ENCODE measurements at regions not wholly inside any gene's neighbourhood (a gene's known extent, or its start where the extent isn't known, plus 50 kb on each side); places are given as distances from the start of the nearest gene placed in this dataset.
"Not testable (repeated sequence)": the region's sequence is repeated elsewhere in the genome, so short reads cannot be mapped to it uniquely, and the experiment has no call there.

DNA sequence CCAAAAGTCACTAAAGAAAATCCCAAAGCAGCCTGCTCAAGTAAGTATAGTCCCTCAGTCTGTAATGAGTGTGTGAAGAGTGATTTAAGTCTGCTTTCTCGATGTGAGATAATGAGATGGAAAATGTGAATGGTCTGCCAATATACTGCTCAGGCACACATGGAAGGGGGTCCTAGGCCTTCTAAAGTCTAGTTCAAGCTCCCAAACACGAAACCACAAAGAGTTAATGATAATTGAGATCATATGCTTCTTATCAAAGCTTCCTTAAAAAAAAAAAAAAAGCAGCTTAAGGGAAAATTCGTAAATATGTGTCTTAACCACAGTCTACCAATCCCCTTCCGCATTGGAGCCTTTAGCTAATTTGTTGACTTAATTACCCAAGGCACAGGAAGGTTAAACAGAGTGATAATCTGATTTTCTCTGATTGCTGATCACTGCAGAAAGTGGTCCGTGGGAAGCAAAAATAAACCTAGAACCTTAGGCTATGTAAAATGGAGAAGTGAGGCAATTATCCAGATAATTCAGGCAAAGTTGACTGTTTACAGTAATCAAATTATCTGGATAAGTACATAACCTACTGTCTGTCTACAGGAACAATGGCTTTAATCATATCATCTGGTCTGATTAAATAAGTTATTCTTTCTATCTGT lies 172.9 kb downstream of the MBL2 start:
- DNase-seq (ENCODE audit: low read depth, low spot score), result no peak
- no peak for FAIRE-seq
- H3K27me3 ChIP-seq (ENCODE audit: control insufficient read depth, extremely low read depth, insufficient read depth, low read length), result no peaks in the 10 kb centered on the region
- no peaks in the 10 kb centered on the region for H3K9me3 ChIP-seq (ENCODE audit: control insufficient read depth, low read depth, low read length)
- no peak overlapping the region for H3K9ac ChIP-seq (ENCODE audit: control insufficient read depth, extremely low read depth, insufficient read depth, low read length)
- H2AFZ ChIP-seq (ENCODE audit: control insufficient read depth, low read length), result no peak overlapping the region
- H3K36me3 ChIP-seq (ENCODE audit: control insufficient read depth in 2 of 2, extremely low read depth in 1 of 2, insufficient read depth in 2 of 2, low read length in 2 of 2), result no peaks in the 10 kb centered on the region
- H3K27ac ChIP-seq (ENCODE audit: control insufficient read depth, insufficient read depth, low read length), result no peak overlapping the region
- no peaks in the 10 kb centered on the region for H3K9me1 ChIP-seq (ENCODE audit: control insufficient read depth, extremely low read depth, insufficient read depth, low read length)
- H3K4me2 ChIP-seq (ENCODE audit: control insufficient read depth, extremely low read depth, insufficient read depth, low read depth, low read length), result no peak overlapping the region
- H3K4me1 ChIP-seq (ENCODE audit: control insufficient read depth, extremely low read depth, insufficient read depth, low read length), result no peaks in the 10 kb centered on the region
- no peaks in the 10 kb centered on the region for H3K79me2 ChIP-seq (ENCODE audit: control insufficient read depth, insufficient read depth, low read length)
- H3K4me3 ChIP-seq (ENCODE audit: control insufficient read depth in 2 of 3, extremely low read depth in 1 of 3, insufficient read depth in 2 of 3, low read depth in 1 of 3, low read length in 3 of 3), result no peak overlapping the region
- no peaks in the 10 kb centered on the region for H4K20me1 ChIP-seq (ENCODE audit: control insufficient read depth, extremely low read depth, insufficient read depth, low read length)
- dilution Hi-C loops (cut with MboI; ENCODE audit: extremely low pct_ligation_motif_present, low sequenced_read_pairs), result no loop called here
- TF ChIP-seq, protein P1, sequence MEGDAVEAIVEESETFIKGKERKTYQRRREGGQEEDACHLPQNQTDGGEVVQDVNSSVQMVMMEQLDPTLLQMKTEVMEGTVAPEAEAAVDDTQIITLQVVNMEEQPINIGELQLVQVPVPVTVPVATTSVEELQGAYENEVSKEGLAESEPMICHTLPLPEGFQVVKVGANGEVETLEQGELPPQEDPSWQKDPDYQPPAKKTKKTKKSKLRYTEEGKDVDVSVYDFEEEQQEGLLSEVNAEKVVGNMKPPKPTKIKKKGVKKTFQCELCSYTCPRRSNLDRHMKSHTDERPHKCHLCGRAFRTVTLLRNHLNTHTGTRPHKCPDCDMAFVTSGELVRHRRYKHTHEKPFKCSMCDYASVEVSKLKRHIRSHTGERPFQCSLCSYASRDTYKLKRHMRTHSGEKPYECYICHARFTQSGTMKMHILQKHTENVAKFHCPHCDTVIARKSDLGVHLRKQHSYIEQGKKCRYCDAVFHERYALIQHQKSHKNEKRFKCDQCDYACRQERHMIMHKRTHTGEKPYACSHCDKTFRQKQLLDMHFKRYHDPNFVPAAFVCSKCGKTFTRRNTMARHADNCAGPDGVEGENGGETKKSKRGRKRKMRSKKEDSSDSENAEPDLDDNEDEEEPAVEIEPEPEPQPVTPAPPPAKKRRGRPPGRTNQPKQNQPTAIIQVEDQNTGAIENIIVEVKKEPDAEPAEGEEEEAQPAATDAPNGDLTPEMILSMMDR (optimal IDR thresholded peaks at IDR 0.05 in 1 of 3, IDR thresholded peaks at IDR 0.05 in 1 of 3, conservative IDR thresholded peaks at IDR 0.05 in 1 of 3; ENCODE audit: extremely low read depth in 1 of 3, insufficient read depth in 2 of 3, low read length in 3 of 3), result no peak
- TF ChIP-seq EZH2 (IDR thresholded peaks at IDR 0.05; ENCODE audit: low read length), result no peak

- FAIRE-seq; H3K9me1 ChIP-seq (ENCODE audit: control insufficient read depth, extremely low read depth, insufficient read depth, low read length); H3K9ac ChIP-seq (ENCODE audit: control insufficient read depth, extremely low read depth, insufficient read depth, low read length); DNase-seq (ENCODE audit: low read depth, low spot score); H3K9me3 ChIP-seq (ENCODE audit: control insufficient read depth, low read depth, low read length); H4K20me1 ChIP-seq (ENCODE audit: control insufficient read depth, extremely low read depth, insufficient read depth, low read length); H3K36me3 ChIP-seq (ENCODE audit: control insufficient read depth in 2 of 2, extremely low read depth in 1 of 2, insufficient read depth in 2 of 2, low read length in 2 of 2); H3K27me3 ChIP-seq (ENCODE audit: control insufficient read depth, extremely low read depth, insufficient read depth, low read length); H3K27ac ChIP-seq (ENCODE audit: control insufficient read depth, insufficient read depth, low read length); H2AFZ ChIP-seq (ENCODE audit: control insufficient read depth, low read length); H3K4me3 ChIP-seq (ENCODE audit: control insufficient read depth in 2 of 3, extremely low read depth in 1 of 3, insufficient read depth in 2 of 3, low read depth in 1 of 3, low read length in 3 of 3); dilution Hi-C loops (cut with MboI; ENCODE audit: extremely low pct_ligation_motif_present, low sequenced_read_pairs); H3K79me2 ChIP-seq (ENCODE audit: control insufficient read depth, insufficient read depth, low read length); H3K4me1 ChIP-seq (ENCODE audit: control insufficient read depth, extremely low read depth, insufficient read depth, low read length); H3K4me2 ChIP-seq (ENCODE audit: control insufficient read depth, extremely low read depth, insufficient read depth, low read depth, low read length): not testable (repeated sequence)
Measured at GRCh38 chr10:52604131-52604530, 168.5 kb downstream of the MBL2 start.

DNA sequence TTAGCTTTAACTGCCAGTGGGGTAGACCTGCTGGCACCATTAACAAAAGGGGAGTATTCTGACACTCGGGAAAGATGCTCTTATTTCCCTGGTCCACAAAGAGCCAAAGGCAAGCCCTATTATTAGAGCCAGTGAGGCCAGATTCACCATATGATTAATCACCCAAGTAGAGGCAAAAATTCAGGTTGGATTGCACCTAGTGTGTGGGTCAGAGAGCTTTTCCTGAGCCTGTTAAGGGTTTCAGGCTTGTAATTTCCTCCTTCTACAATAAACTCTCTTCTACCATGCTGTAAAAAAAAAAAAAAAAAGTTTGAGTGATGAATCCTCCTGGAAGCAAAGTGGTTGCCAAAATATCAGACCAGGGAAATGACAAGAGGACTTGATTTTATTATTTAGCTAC lies 163.5 kb downstream of the MBL2 start:
- Histone ChIP-seq H3K27ac (ENCODE audit: control insufficient read depth, insufficient read depth, low read length) (no peak overlapping the region), H2AFZ (ENCODE audit: control insufficient read depth, low read length) (no peak overlapping the region), H3K9me3 (ENCODE audit: control insufficient read depth, low read depth, low read length) (no peaks in the 10 kb centered on the region), H3K4me1 (ENCODE audit: control insufficient read depth, extremely low read depth, insufficient read depth, low read length) (no peaks in the 10 kb centered on the region), H3K4me2 (ENCODE audit: control insufficient read depth, extremely low read depth, insufficient read depth, low read depth, low read length) (no peak overlapping the region), H3K79me2 (ENCODE audit: control insufficient read depth, insufficient read depth, low read length) (no peaks in the 10 kb centered on the region), H3K9me1 (ENCODE audit: control insufficient read depth, extremely low read depth, insufficient read depth, low read length) (no peaks in the 10 kb centered on the region), H3K27me3 (ENCODE audit: control insufficient read depth, extremely low read depth, insufficient read depth, low read length) (peaks cover 5% of the 10 kb centered on the region), H4K20me1 (ENCODE audit: control insufficient read depth, extremely low read depth, insufficient read depth, low read length) (no peaks in the 10 kb centered on the region), H3K9ac (ENCODE audit: control insufficient read depth, extremely low read depth, insufficient read depth, low read length) (no peak overlapping the region), H3K36me3 (ENCODE audit: control insufficient read depth in 2 of 2, extremely low read depth in 1 of 2, insufficient read depth in 2 of 2, low read length in 2 of 2) (no peaks in the 10 kb centered on the region), H3K4me3 (ENCODE audit: control insufficient read depth in 2 of 3, extremely low read depth in 1 of 3, insufficient read depth in 2 of 3, low read depth in 1 of 3, low read length in 3 of 3) (no peak overlapping the region)
- no peak for FAIRE-seq
- dilution Hi-C loops (cut with MboI; ENCODE audit: extremely low pct_ligation_motif_present, low sequenced_read_pairs), result no loop called here
- no peak for DNase-seq (ENCODE audit: low read depth, low spot score)
- no peak for TF ChIP-seq EZH2 (IDR thresholded peaks at IDR 0.05; ENCODE audit: low read length)
- TF ChIP-seq, protein P1 (optimal IDR thresholded peaks at IDR 0.05 in 1 of 3, IDR thresholded peaks at IDR 0.05 in 1 of 3, conservative IDR thresholded peaks at IDR 0.05 in 1 of 3; ENCODE audit: extremely low read depth in 1 of 3, insufficient read depth in 2 of 3, low read length in 3 of 3), result no peak

All from keratinocyte (primary cell).